Osteocyte (in vitro differentiated cells): ENCODE measurements at regions not wholly inside any gene's neighbourhood (a gene's known extent, or its start where the extent isn't known, plus 50 kb on each side); places are given as distances from the start of the nearest gene placed in this dataset.

ENCODE experiments used
- DNase-seq: peaks from one replicate; pipeline ENCODE4 v3.0.0; 2021; ENCODE audit warnings: mixed read lengths; ENCODE audit not compliant: unreplicated experiment; ENCODE audit errors: extremely low spot score
- H3K27ac Mint-ChIP-seq: one replicate; pipeline ENCODE4 v1.8.0; 2021; ENCODE audit warnings: mild to moderate bottlenecking, mixed read lengths; ENCODE audit not compliant: unreplicated experiment
- H3K27me3 Mint-ChIP-seq: one replicate; pipeline ENCODE4 v1.8.0; 2021; ENCODE audit warnings: mixed read lengths; ENCODE audit not compliant: unreplicated experiment
- H3K36me3 Mint-ChIP-seq: one replicate; pipeline ENCODE4 v1.8.0; 2021; ENCODE audit warnings: mixed read lengths; ENCODE audit not compliant: unreplicated experiment
- H3K4me1 Mint-ChIP-seq: one replicate; pipeline ENCODE4 v1.8.0; 2021; ENCODE audit warnings: mixed read lengths; ENCODE audit not compliant: unreplicated experiment
- H3K4me3 Mint-ChIP-seq: one replicate; pipeline ENCODE4 v1.8.0; 2021; ENCODE audit warnings: mild to moderate bottlenecking, moderate library complexity, mixed read lengths; ENCODE audit not compliant: unreplicated experiment
- H3K9me3 Mint-ChIP-seq: one replicate; pipeline ENCODE4 v1.8.0; 2021; ENCODE audit warnings: mixed read lengths; ENCODE audit not compliant: unreplicated experiment
- TF ChIP-seq, protein P1 (sequence below): fragments of 200-600 bp; sonication (generic); IDR thresholded peaks from 2 replicates; pipeline ENCODE4 v1.5.0; 2021; ENCODE audit warnings: antibody characterized with exemption, mild to moderate bottlenecking, moderate library complexity

DNA sequence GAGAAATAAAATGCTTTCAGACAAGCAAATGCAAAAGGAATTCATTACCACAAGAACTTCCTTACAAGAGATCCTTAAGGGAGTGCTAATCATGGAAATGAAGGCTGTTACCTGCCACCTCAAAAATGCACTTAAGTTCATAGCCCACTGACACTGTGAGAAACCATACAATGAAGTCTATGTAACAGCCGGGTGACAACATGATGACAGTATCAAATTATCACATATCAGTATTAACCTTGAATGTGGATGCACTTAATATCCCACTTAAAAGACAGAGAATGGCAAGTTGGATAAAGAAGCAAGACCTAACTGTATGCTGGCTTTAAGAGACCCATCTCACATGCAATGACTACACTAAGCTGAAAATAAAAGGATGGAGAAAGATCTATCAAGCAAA lies 403.4 kb upstream of the MC4R start:
- DNase-seq: no peak
- H3K27me3 Mint-ChIP-seq: no peaks in the 10 kb centered on the region
- no peak overlapping the region for H3K4me3 Mint-ChIP-seq
- no peaks in the 10 kb centered on the region for H3K36me3 Mint-ChIP-seq
- H3K4me1 Mint-ChIP-seq: no peaks in the 10 kb centered on the region
- H3K27ac Mint-ChIP-seq: no peak overlapping the region
- H3K9me3 Mint-ChIP-seq: peaks cover 12% of the 10 kb centered on the region
- TF ChIP-seq, protein P1, sequence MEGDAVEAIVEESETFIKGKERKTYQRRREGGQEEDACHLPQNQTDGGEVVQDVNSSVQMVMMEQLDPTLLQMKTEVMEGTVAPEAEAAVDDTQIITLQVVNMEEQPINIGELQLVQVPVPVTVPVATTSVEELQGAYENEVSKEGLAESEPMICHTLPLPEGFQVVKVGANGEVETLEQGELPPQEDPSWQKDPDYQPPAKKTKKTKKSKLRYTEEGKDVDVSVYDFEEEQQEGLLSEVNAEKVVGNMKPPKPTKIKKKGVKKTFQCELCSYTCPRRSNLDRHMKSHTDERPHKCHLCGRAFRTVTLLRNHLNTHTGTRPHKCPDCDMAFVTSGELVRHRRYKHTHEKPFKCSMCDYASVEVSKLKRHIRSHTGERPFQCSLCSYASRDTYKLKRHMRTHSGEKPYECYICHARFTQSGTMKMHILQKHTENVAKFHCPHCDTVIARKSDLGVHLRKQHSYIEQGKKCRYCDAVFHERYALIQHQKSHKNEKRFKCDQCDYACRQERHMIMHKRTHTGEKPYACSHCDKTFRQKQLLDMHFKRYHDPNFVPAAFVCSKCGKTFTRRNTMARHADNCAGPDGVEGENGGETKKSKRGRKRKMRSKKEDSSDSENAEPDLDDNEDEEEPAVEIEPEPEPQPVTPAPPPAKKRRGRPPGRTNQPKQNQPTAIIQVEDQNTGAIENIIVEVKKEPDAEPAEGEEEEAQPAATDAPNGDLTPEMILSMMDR: no peak

DNA sequence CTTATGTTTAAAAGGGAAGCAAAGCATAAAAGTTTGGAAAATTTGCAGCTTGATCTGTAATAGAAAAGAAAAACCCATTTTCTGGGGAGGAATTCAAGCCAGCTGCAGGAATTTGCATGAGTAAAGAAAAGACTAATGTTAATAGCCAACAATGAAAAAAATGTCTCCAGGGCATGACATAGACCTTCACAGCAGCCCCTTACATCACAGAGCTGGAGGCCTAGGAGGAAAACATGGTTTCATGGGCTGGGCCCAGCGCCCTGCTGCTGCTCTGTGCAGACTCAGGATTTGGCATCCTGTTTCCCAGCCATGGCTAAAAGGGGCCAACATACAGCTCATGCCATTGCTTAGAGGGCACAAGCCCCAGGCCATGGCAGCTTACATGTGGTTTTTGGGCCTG lies 411.6 kb upstream of the MC4R start:
- Mint-ChIP-seq H3K4me3 (no peak overlapping the region), H3K36me3 (no peaks in the 10 kb centered on the region), H3K9me3 (no peaks in the 10 kb centered on the region), H3K27me3 (peaks cover 4% of the 10 kb centered on the region), H3K27ac (no peak overlapping the region), H3K4me1 (no peaks in the 10 kb centered on the region)
- no peak for DNase-seq
- TF ChIP-seq, protein P1: no peak

DNA sequence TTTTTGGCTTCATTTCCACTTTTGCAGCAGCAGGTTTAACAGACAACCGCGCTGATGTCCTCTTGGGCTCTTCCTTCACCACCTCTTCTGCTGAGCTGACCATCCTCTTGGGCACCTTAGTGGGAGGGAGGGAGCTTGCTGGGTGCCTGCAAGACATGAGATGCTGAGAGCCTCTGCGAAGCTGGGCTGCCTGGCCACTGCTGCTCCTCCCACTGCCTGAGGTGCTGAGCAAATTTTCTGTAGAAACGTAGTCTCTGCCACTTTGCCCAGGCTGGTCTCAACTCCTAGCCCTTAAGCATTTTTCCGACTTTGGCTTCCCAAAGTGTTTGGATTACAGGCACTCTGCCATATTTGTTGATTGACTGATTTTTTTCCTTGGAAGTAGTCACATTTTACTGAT lies 422.2 kb upstream of the MC4R start:
- no peak for DNase-seq
- Mint-ChIP-seq H3K9me3 (no peaks in the 10 kb centered on the region), H3K4me1 (no peaks in the 10 kb centered on the region), H3K27me3 (no peaks in the 10 kb centered on the region), H3K36me3 (no peaks in the 10 kb centered on the region), H3K4me3 (no peak overlapping the region), H3K27ac (no peak overlapping the region)
- TF ChIP-seq, protein P1: no peak

DNA sequence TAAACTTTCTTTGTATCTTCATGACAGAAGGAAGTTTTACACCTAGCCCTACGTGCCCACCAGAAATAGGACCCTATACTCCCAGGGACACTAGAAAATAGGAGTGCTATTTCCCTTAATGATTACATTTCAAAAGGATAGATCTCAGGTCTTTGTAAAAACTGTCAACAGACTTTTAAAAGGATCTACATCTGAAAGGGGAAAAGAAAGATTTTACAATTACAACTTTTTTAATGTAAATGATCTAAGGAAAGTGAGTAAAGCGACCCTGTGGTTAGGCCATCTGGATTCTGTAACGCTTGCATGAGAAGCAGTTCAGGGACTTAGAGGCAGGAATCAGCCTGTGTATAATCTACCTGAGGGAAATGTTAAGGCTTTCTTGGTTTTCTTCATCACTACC lies 431.8 kb upstream of the MC4R start:
- no peak for DNase-seq
- Mint-ChIP-seq H3K9me3 (no peaks in the 10 kb centered on the region), H3K27me3 (peaks cover 21% of the 10 kb centered on the region), H3K4me3 (no peak overlapping the region), H3K36me3 (no peaks in the 10 kb centered on the region), H3K27ac (no peak overlapping the region), H3K4me1 (no peaks in the 10 kb centered on the region)
- TF ChIP-seq, protein P1: no peak

DNA sequence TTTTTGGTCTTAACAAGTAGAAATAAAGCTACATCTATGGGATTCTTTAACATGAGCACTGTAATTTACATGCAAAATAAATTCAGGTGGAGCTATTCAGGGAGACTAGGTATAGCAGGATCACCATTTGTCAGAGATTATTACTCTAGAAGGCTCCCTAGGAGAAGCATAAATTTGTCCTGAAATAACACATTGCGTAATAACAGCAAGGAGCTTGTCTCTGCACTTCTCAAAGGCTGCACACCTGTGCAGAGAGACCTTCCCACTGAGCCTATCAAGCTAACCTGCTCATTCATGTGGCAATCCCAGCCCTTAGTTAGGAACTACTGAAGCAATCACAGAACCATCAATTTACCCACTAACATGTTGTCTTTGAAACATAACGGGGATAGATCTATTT lies 437.4 kb upstream of the MC4R start:
- Mint-ChIP-seq H3K27me3 (peaks cover 46% of the 10 kb centered on the region), H3K9me3 (no peaks in the 10 kb centered on the region), H3K36me3 (no peaks in the 10 kb centered on the region), H3K27ac (no peak overlapping the region), H3K4me1 (no peaks in the 10 kb centered on the region), H3K4me3 (no peak overlapping the region)
- DNase-seq: no peak
- TF ChIP-seq, protein P1: no peak
